PC-3 (cell line): ENCODE measurements at regions not wholly inside any gene's neighbourhood (a gene's known extent, or its start where the extent isn't known, plus 50 kb on each side); places are given as distances from the start of the nearest gene placed in this dataset.

Experiments used
- ATAC-seq: fragments of 200-7000 bp; cut with Tn5 transposase; 2 replicates; pipeline ENCODE4 v1.9.1; 2020; ENCODE audit warnings: mild to moderate bottlenecking, moderate library complexity
- BruUV-seq: library from RNA; stranded (reverse); fragments of 400-500 nt; replicated peaks from 2 replicates; lab custom pipeline; 2021; lab: Mats Ljungman, UMichigan
- CTCF ChIA-PET: fragments of 300-600 bp; sonication (Branson Sonifier 250); formaldehyde crosslinking; loops from one replicate; lab custom pipeline; 2022; ENCODE audit warnings: antibody characterized with exemption; lab: Charles Lee
- POLR2A ChIA-PET: fragments of 300-600 bp; sonication (Branson Sonifier 250); formaldehyde crosslinking; loops from one replicate; lab custom pipeline; 2022; ENCODE audit warnings: antibody characterized with exemption; ENCODE audit not compliant: unreplicated experiment; lab: Charles Lee
- DNase-seq: peaks from one replicate; pipeline ENCODE4 v3.0.0-alpha.2; 2015
- H2AFZ ChIP-seq: fragments of 300-600 bp; sonication (generic); 2 replicates; pipeline ENCODE4 v1.6.0; 2016; ENCODE audit warnings: antibody characterized with exemption, low read length
- H3F3A ChIP-seq: fragments of 300-600 bp; sonication (generic); one replicate; pipeline ENCODE4 v1.6.0; 2017; ENCODE audit warnings: antibody characterized with exemption, low read length, control low read depth, mild to moderate bottlenecking; ENCODE audit not compliant: unreplicated experiment
- H3K27ac ChIP-seq: fragments of 300-600 bp; sonication (generic); 2 replicates; pipeline ENCODE4 v1.5.1; 2016; ENCODE audit warnings: mild to moderate bottlenecking, low read length
- H3K27me3 ChIP-seq: fragments of 300-600 bp; sonication (generic); 2 replicates; pipeline ENCODE4 v1.6.1; 2016; ENCODE audit warnings: low read length, mixed read lengths
- H3K36me3 ChIP-seq: fragments of 300-600 bp; sonication (generic); 2 replicates; pipeline ENCODE4 v1.6.1; 2016; ENCODE audit warnings: low read depth, mixed run types, low read length, mixed read lengths
- H3K4me1 ChIP-seq: fragments of 300-600 bp; sonication (generic); 2 replicates; pipeline ENCODE4 v1.5.1; 2016; ENCODE audit warnings: low read length; ENCODE audit not compliant: insufficient read depth
- H3K4me2 ChIP-seq: fragments of 300-600 bp; sonication (generic); 2 replicates; pipeline ENCODE4 v1.6.0; 2016; ENCODE audit warnings: low read length
- H3K4me3 ChIP-seq: fragments of 300-600 bp; sonication (generic); 2 replicates; pipeline ENCODE4 v1.5.1; 2016; ENCODE audit warnings: mild to moderate bottlenecking, low read length, mixed read lengths
- H3K79me2 ChIP-seq: fragments of 300-600 bp; sonication (generic); 2 replicates; pipeline ENCODE4 v1.6.1; 2017; ENCODE audit warnings: low read length, mixed read lengths
- H3K9ac ChIP-seq: fragments of 300-600 bp; sonication (generic); 2 replicates; pipeline ENCODE4 v1.6.0; 2016; ENCODE audit warnings: mild to moderate bottlenecking, low read length
- H3K9me2 ChIP-seq: fragments of 300-600 bp; sonication (generic); replicated peaks from 2 replicates; pipeline ENCODE4 v1.6.1; 2016; ENCODE audit warnings: mixed run types, low read length, mixed read lengths
- H3K9me3 ChIP-seq: fragments of 300-600 bp; sonication (generic); 2 replicates; pipeline ENCODE4 v1.6.1; 2016; ENCODE audit warnings: low read length, mixed read lengths
- H4K20me1 ChIP-seq: fragments of 300-600 bp; sonication (generic); 2 replicates; pipeline ENCODE4 v1.6.1; 2016; ENCODE audit warnings: low read length, mixed read lengths
- CTCF ChIP-seq: fragments of 300-600 bp; sonication (generic); conservative IDR thresholded peaks from 2 replicates; pipeline ENCODE4 v1.5.1; 2017; ENCODE audit warnings: antibody characterized with exemption, low read depth, mild to moderate bottlenecking, low read length
- EZH2 ChIP-seq: fragments of 300-600 bp; sonication (generic); IDR thresholded peaks from one replicate; pipeline ENCODE4 v1.6.1; 2017; ENCODE audit warnings: antibody characterized with exemption, mild to moderate bottlenecking, low read length; ENCODE audit not compliant: unreplicated experiment
- EZH2phosphoT487 ChIP-seq: fragments of 300-600 bp; sonication (generic); IDR thresholded peaks from 2 replicates; pipeline ENCODE4 v1.6.1; 2018; ENCODE audit warnings: mild to moderate bottlenecking, antibody characterized with exemption, low read length, borderline replicate concordance
- intact Hi-C: fragments of 100-400 bp; cut with micrococcal nuclease; formaldehyde crosslinking; loops from 2 replicates; pipeline ENCODE4 v1.9.0; 2023

- Histone ChIP-seq H3K9ac (no peak overlapping the region), H3K4me3 (no peak overlapping the region), H3F3A (no peaks in the 10 kb centered on the region), H3K27me3 (no peaks in the 10 kb centered on the region), H3K27ac (no peak overlapping the region), H3K9me2 (no peaks in the 10 kb centered on the region), H3K4me1 (no peaks in the 10 kb centered on the region), H3K4me2 (no peak overlapping the region), H2AFZ (no peak overlapping the region), H4K20me1 (no peaks in the 10 kb centered on the region), H3K9me3 (no peaks in the 10 kb centered on the region), H3K36me3 (no peaks in the 10 kb centered on the region), H3K79me2 (no peaks in the 10 kb centered on the region)
- DNase-seq (no peak), ATAC-seq (no peak)
- ChIA-PET POLR2A (no interaction called here), CTCF (no interaction called here)
- intact Hi-C loops: no loop called here
- no TSS peak for BruUV-seq
- TF ChIP-seq EZH2 (no peak), EZH2phosphoT487 (no peak), CTCF (no peak)
These were observed 374.0 kb downstream of the RAPGEF2 start for GRCh38 chr4:159476886-159477285.

GRCh38 chr4:159480826-159481225, 377.9 kb downstream of the RAPGEF2 start:
- TF ChIP-seq EZH2phosphoT487: no peak
- TF ChIP-seq EZH2: no peak
- no peak for TF ChIP-seq CTCF

GRCh38 chr4:159481936-159482335, 379.1 kb downstream of the RAPGEF2 start:
- no TSS peak for BruUV-seq
- ATAC-seq: no peak
- no peak overlapping the region for H3K4me3 ChIP-seq
- intact Hi-C loops: loop anchor here (10.0 kb wide), 1 partner anchor 1773 kb away; no protein-coding TSS in a partner anchor
- TF ChIP-seq EZH2phosphoT487: no peak
- no peak for TF ChIP-seq CTCF
- TF ChIP-seq EZH2: no peak
- no peak for DNase-seq
- ChIA-PET POLR2A (no interaction called here), CTCF (no interaction called here)
- no peaks in the 10 kb centered on the region for H3K9me2 ChIP-seq
- H3K27ac ChIP-seq: no peak overlapping the region
- no peak overlapping the region for H2AFZ ChIP-seq
- no peaks in the 10 kb centered on the region for H3K9me3 ChIP-seq
- H3K79me2 ChIP-seq: no peaks in the 10 kb centered on the region
- no peaks in the 10 kb centered on the region for H3K27me3 ChIP-seq
- H3K9ac ChIP-seq: no peak overlapping the region
- H3K36me3 ChIP-seq: no peaks in the 10 kb centered on the region
- H3K4me1 ChIP-seq: peaks cover 5% of the 10 kb centered on the region; the same call in 1 of the 2 replicates
- no peaks in the 10 kb centered on the region for H3F3A ChIP-seq
- no peak overlapping the region for H3K4me2 ChIP-seq
- H4K20me1 ChIP-seq: no peaks in the 10 kb centered on the region

More at GRCh38 chr4:159480826-159481225, 377.9 kb downstream of the RAPGEF2 start:
- no TSS peak for BruUV-seq
- POLR2A ChIA-PET: no interaction called here
- Histone ChIP-seq H3K4me2 (no peak overlapping the region), H3K36me3 (no peaks in the 10 kb centered on the region), H3K79me2 (no peaks in the 10 kb centered on the region), H3K9ac (no peak overlapping the region), H2AFZ (no peak overlapping the region), H3K27me3 (no peaks in the 10 kb centered on the region), H4K20me1 (no peaks in the 10 kb centered on the region), H3K27ac (no peak overlapping the region), H3K9me2 (no peaks in the 10 kb centered on the region), H3K9me3 (no peaks in the 10 kb centered on the region), H3K4me3 (no peak overlapping the region), H3K4me1 (peaks cover 5% of the 10 kb centered on the region; the same call in 1 of the 2 replicates), H3F3A (no peaks in the 10 kb centered on the region)
- no peak for DNase-seq
- intact Hi-C loops: loop anchor here (10.0 kb wide), 1 partner anchor 1774 kb away; no protein-coding TSS in a partner anchor
- CTCF ChIA-PET: no interaction called here
- ATAC-seq: no peak
